SK-N-SH (cell line): ENCODE measurements at regions not wholly inside any gene's neighbourhood (a gene's known extent, or its start where the extent isn't known, plus 50 kb on each side); places are given as distances from the start of the nearest gene placed in this dataset.

Experiments
- CTCF ChIA-PET: fragments of 300-600, 350-600 bp; formaldehyde crosslinking; extraction: SDS; loops from one replicate; lab custom pipeline; 2021; lab: Yijun Ruan, JAX
- POLR2A ChIA-PET: fragments of 350-600 bp; sonication (Branson Sonifier 250); formaldehyde crosslinking; extraction: SDS; loops from one replicate; lab custom pipeline; 2020; ENCODE audit warnings: antibody characterized with exemption, inconsistent platforms; lab: Yijun Ruan, JAX
- DNase-seq: peaks from one replicate; pipeline ENCODE4 v3.0.0; 2012
- H2AFZ ChIP-seq: fragments of 200-600 bp; sonication (generic); 2 replicates; pipeline ENCODE4 v1.8.1; 2016; ENCODE audit warnings: antibody characterized with exemption, mild to moderate bottlenecking, low read depth
- H3F3A ChIP-seq: fragments of 200-600 bp; sonication (generic); replicated peaks from 2 replicates; pipeline ENCODE3; 2016; ENCODE audit warnings: antibody characterized with exemption, mild to moderate bottlenecking; ENCODE audit not compliant: insufficient read depth
- H3K27ac ChIP-seq, 2 experiments: fragments of 200-500 bp in 1 of 2; fragments of 200-600 bp in 1 of 2; sonication (Bioruptor generic) in 1 of 2; sonication (generic), shearing (Covaris generic) in 1 of 2; 2 replicates each; pipeline versions ENCODE4 v1.5.1 to v1.6.1; 2014 to 2016; ENCODE audit warnings: low read depth in 2 of 2, inconsistent platforms in 1 of 2, low read length in 1 of 2, mild to moderate bottlenecking in 1 of 2, mixed read lengths in 1 of 2
- H3K27me3 ChIP-seq: fragments of 200-600 bp; sonication (generic), shearing (Covaris generic); 2 replicates; pipeline ENCODE4 v1.6.1; 2016; ENCODE audit warnings: mixed run types; ENCODE audit not compliant: insufficient read depth
- H3K36me3 ChIP-seq, 2 experiments: fragments of 200-500 bp in 1 of 2; fragments of 200-600 bp in 1 of 2; sonication (Bioruptor generic) in 1 of 2; sonication (generic) in 1 of 2; replicated peaks in 1 of 2; 2 replicates each; pipeline versions ENCODE3 to v1.5.1; 2014 to 2016; ENCODE audit warnings: low read length in 1 of 2, mild to moderate bottlenecking in 1 of 2; ENCODE audit not compliant: insufficient read depth in 2 of 2, control insufficient read depth in 1 of 2
- H3K4me1 ChIP-seq, 2 experiments: fragments of 200-500 bp in 1 of 2; fragments of 200-600 bp in 1 of 2; sonication (Bioruptor generic) in 1 of 2; sonication (generic), shearing (Covaris generic) in 1 of 2; 2 replicates each; pipeline versions ENCODE4 v1.5.1 to v1.6.1; 2014 to 2016; ENCODE audit warnings: low read depth in 1 of 2, low read length in 1 of 2, mixed run types in 1 of 2; ENCODE audit not compliant: insufficient read depth in 2 of 2, control insufficient read depth in 1 of 2
- H3K4me2 ChIP-seq: fragments of 200-600 bp; sonication (generic), shearing (Covaris generic); 2 replicates; pipeline ENCODE4 v1.6.1; 2017; ENCODE audit warnings: mixed run types
- H3K4me3 ChIP-seq, 2 experiments: fragments of 200-500 bp in 1 of 2; fragments of 200-600 bp in 1 of 2; sonication (Bioruptor generic) in 1 of 2; sonication (generic), shearing (Covaris generic) in 1 of 2; 2 replicates each; pipeline versions ENCODE4 v1.5.1 to v1.8.1; 2014 to 2016; ENCODE audit warnings: low read depth in 2 of 2, inconsistent platforms in 1 of 2, low read length in 1 of 2, mild to moderate bottlenecking in 1 of 2, mixed read lengths in 1 of 2, moderate library complexity in 1 of 2
- H3K79me2 ChIP-seq: fragments of 200-600 bp; sonication (generic); 2 replicates; pipeline ENCODE4 v1.8.1; 2017; ENCODE audit warnings: mild to moderate bottlenecking; ENCODE audit not compliant: insufficient read depth
- H3K9ac ChIP-seq: fragments of 200-600 bp; sonication (generic); 2 replicates; pipeline ENCODE4 v1.6.1; 2017; ENCODE audit warnings: mixed run types
- H3K9me2 ChIP-seq: fragments of 200-600 bp; sonication (generic); 2 replicates; pipeline ENCODE4 v1.6.1; 2017; ENCODE audit warnings: mixed run types
- H3K9me3 ChIP-seq: fragments of 200-600 bp; sonication (generic); 2 replicates; pipeline ENCODE4 v1.6.1; 2017; ENCODE audit warnings: mixed run types, mild to moderate bottlenecking, moderate library complexity
- H4K20me1 ChIP-seq: fragments of 200-600 bp; sonication (generic); 2 replicates; pipeline ENCODE4 v1.6.1; 2017; ENCODE audit warnings: mild to moderate bottlenecking, mixed run types; ENCODE audit not compliant: insufficient read depth
- CHD2 ChIP-seq: fragments of 150-350 bp; IDR thresholded peaks from 2 replicates; pipeline ENCODE4 v1.6.1; 2018; ENCODE audit warnings: low read length; ENCODE audit not compliant: partially characterized antibody
- CTCF ChIP-seq: fragments of 200-600 bp; sonication (generic); IDR thresholded peaks from 2 replicates; pipeline ENCODE4 v1.6.1; 2017; ENCODE audit warnings: antibody characterized with exemption, mild to moderate bottlenecking, moderate library complexity
- FOXJ3 ChIP-seq: sonication (generic); formaldehyde crosslinking; IDR thresholded peaks from 2 replicates; pipeline ENCODE4 v1.5.1; 2020; ENCODE audit warnings: mild to moderate bottlenecking, missing genetic modification reagents
- GATA2 ChIP-seq: sonication (generic); formaldehyde crosslinking; IDR thresholded peaks from 2 replicates; pipeline ENCODE4 v1.5.0; 2020; ENCODE audit warnings: mild to moderate bottlenecking, missing genetic modification reagents
- MXI1 ChIP-seq: IDR thresholded peaks from 2 replicates; pipeline ENCODE4 v1.6.1; 2012; ENCODE audit warnings: mild to moderate bottlenecking, low read depth, low read length, improper control_type of control experiment
- NFIC ChIP-seq: IDR thresholded peaks from 2 replicates; pipeline ENCODE4 v1.4.0; 2012; ENCODE audit warnings: borderline replicate concordance
- PBX3 ChIP-seq: IDR thresholded peaks from 2 replicates; pipeline ENCODE4; 2012
- POLR2AphosphoS5 ChIP-seq: IDR thresholded peaks from 2 replicates; pipeline ENCODE4 v1.6.1; 2012; ENCODE audit warnings: low read depth, low read length
- RCOR1 ChIP-seq: fragments of 150-350 bp; IDR thresholded peaks from 2 replicates; pipeline ENCODE4 v1.6.1; 2017; ENCODE audit warnings: antibody characterized with exemption, low read length
- REST ChIP-seq: IDR thresholded peaks from 2 replicates; pipeline ENCODE4 v1.6.1; 2012; ENCODE audit warnings: mild to moderate bottlenecking, low read depth, low read length, moderate library complexity
- RFX5 ChIP-seq: IDR thresholded peaks from 2 replicates; pipeline ENCODE4 v1.6.1; 2012; ENCODE audit warnings: mild to moderate bottlenecking, improper control_type of control experiment, low read length
- TAF1 ChIP-seq: IDR thresholded peaks from 2 replicates; pipeline ENCODE4 v1.6.1; 2012; ENCODE audit warnings: low read depth, mild to moderate bottlenecking, low read length, moderate library complexity, borderline replicate concordance
- TEAD4 ChIP-seq: IDR thresholded peaks from 2 replicates; pipeline ENCODE4 v1.4.0; 2012; ENCODE audit warnings: mild to moderate bottlenecking, borderline replicate concordance; ENCODE audit not compliant: insufficient read depth
- YY1 ChIP-seq: IDR thresholded peaks from 2 replicates; pipeline ENCODE4 v1.4.0; 2012; ENCODE audit warnings: low read depth, mild to moderate bottlenecking
- ZBTB33 ChIP-seq: IDR thresholded peaks from 2 replicates; pipeline ENCODE4 v1.4.0; 2012; ENCODE audit warnings: low read depth, borderline replicate concordance
- WGBS: methylation state at CpG from one replicate; pipeline ENCODE4 v1.1.6; 2017; ENCODE audit warnings: low lambda C conversion rate; 5-methylcytosine and 5-hydroxymethylcytosine counted together

GRCh38 chr15:36422631-36423030, 156.8 kb upstream of the CDIN1 start:
- H2AFZ ChIP-seq = no peak overlapping the region
- H3K4me3 ChIP-seq = no peak overlapping the region
- no peaks in the 10 kb centered on the region for H3K9me2 ChIP-seq
- no peak overlapping the region for H3K9ac ChIP-seq
- no peaks in the 10 kb centered on the region for H3K79me2 ChIP-seq
- no peaks in the 10 kb centered on the region for H3K27me3 ChIP-seq
- H4K20me1 ChIP-seq = no peaks in the 10 kb centered on the region
- TF ChIP-seq RCOR1 (no peak), NFIC (no peak), FOXJ3 (CRISPR knock-in tag) (no peak), RFX5 (no peak), GATA2 (CRISPR knock-in tag) (no peak), PBX3 (no peak), YY1 (no peak), REST (no peak), CTCF (no peak), POLR2AphosphoS5 (no peak), TAF1 (no peak), ZBTB33 (no peak), CHD2 (no peak), TEAD4 (no peak), MXI1 (no peak)
- no peak overlapping the region for H3K4me2 ChIP-seq
- no peaks in the 10 kb centered on the region for H3K36me3 ChIP-seq
- POLR2A ChIA-PET = no interaction called here
- CTCF ChIA-PET = interaction anchor here (1.0 kb wide), 1 partner anchor 16 kb away, joined by 3 read pairs; no protein-coding TSS in a partner anchor
- no peak for DNase-seq
- no peak overlapping the region for H3K27ac ChIP-seq
- peaks cover 0 to 2% of the 10 kb centered on the region in 2 experiments; a peak in 2 of 4 replicates for H3K4me1 ChIP-seq
- 95% methylated on average over 2 of the region's 2 CpGs for WGBS
- H3F3A ChIP-seq = peaks cover 2% of the 10 kb centered on the region
- no peaks in the 10 kb centered on the region for H3K9me3 ChIP-seq
